Fibroblast of the conjunctiva (primary cell): ENCODE measurements at regions not wholly inside any gene's neighbourhood (a gene's known extent, or its start where the extent isn't known, plus 50 kb on each side); places are given as distances from the start of the nearest gene placed in this dataset.

Experiments
- DNase-seq: peaks from one replicate; pipeline ENCODE4 v3.0.0-alpha.2; 2010; ENCODE audit warnings: low read depth

DNA sequence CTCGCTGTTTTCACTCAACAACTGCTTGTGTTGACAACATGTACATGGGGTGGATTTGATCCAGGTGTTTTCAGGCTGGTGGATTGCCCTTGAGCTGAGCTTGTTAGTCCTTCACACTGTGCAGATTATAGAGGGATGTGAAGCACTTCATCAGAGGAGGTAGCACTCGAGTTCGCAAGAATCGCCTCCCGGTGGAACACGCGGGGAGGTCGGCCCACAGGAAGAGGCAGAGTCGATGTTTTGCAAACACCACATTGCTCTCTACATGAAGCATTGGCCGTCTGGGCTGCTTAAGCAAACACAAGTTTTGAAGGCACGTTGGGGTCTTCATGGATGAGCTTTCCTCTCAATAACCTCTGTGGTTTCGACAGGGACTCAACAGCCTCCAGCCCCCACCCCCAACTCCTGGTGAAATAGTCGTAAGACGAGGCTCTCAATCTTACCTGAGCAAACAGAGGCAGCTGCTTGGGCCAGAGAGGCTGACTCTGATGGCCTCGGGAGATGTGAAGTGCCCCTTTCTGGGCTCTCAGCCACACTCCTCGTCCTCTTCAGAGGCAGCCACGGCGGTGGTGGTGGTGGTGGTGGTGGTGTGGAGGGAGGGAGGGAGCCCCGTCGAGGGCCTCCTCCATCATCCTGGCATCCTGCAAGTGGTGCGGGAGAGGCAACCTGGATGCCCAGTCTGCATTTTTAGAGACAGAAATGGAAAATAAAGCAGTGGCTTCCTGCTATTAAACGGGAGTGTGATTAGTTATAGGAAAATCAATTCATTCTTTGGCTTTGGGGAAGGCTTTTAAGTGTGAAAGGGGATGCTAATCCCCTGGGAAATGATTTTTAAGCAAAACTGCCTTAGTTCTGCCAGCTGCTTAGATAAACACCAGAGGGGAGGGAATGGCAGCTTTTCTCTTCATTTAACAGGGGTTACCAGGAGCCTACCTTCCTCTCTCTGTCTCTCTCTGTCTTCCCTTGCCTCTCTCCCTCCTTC, 552.5 kb upstream of the EEF2KMT start:
- DNase-seq, result no peak

DNA sequence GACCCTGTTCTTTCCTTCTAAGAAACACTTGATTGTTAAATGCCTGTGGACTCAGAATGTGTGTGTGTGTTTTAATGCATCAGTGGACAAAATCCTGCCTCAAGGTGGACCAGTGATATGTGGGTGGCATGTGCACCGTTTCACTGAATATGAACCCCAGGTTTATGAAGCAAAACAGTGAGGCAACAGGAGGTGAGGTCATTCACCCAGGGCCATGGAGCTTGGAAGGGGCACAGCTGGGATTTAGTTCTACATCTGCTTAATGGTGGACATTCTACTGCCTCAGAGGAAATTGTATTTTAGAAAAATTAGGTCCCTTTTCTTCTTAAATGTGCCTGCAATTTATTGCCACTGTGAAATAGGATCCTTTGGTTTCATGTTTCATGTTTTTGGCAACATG, 549.5 kb upstream of the EEF2KMT start:
- DNase-seq, result no peak

GRCh38 chr16:5643855-5644531, 546.4 kb upstream of the EEF2KMT start:
- DNase-seq, result no peak

GRCh38 chr16:5642436-5642835, 544.8 kb upstream of the EEF2KMT start:
- DNase-seq, result no peak

DNA sequence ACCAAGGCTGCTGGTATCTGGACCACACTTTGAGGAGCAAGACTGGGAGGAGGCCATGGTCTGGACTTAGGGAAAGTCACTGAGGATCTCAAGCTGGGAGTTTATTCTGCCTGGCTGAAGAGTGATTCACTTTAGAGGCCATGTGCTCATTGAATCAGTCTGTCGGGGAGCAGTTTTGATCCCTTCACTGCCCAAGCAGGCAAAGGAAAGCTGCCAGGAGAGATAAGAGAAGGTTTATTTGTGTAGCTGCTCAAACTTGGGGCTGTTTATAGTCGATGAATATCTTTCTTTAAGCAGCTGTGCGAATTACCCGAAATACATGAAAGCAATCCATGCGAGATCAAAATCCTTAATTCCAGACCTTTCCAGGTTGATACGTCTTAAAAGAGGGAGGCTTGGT, 544.4 kb upstream of the EEF2KMT start:
- DNase-seq, result no peak

DNA sequence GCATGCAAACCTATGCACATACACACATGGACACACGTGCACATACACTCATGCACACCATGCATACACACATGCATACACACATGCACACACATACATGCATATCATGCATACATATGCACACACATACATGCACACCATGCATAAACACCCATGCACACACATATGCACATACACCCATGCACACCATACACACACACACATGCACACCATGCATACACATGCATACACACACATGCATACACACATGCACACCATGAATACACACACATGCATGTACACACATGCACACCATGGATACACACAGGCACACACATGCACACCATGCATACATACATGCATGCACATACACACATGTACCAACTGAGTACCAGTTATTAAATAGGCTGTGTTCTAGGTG, 543.3 kb upstream of the EEF2KMT start:
- DNase-seq, result no peak

GRCh38 chr16:5639531-5639930, 541.9 kb upstream of the EEF2KMT start:
- DNase-seq, result no peak

GRCh38 chr16:5635331-5635730, 537.7 kb upstream of the EEF2KMT start:
- DNase-seq, result no peak

DNA sequence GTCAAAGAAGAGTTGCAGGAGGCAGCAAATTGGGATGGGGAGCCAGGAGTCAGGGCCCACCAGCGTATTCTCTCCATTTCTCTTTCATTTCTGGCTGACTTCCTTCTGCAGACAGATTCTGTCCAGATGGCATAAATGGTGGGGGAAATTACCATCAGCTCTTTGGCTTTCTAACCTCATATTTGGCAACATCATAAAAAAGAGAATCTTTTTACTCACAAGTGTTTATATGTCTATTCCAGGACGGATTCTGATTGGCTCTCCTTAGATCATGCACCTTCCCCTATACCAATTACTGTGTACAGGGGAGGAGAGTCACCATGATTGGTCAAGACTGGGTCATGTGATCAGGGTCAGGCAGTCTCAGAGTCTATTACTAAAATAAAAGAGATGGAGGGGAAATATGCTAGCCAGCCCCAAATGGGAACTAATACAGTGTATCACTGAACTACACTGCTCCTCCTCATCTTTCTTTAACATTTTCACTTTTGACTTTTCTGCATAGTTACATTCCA, 537.1 kb upstream of the EEF2KMT start:
- DNase-seq, result no peak

GRCh38 chr16:5633845-5634440, 536.3 kb upstream of the EEF2KMT start:
- no peak for DNase-seq

GRCh38 chr16:5622234-5622884, 524.8 kb upstream of the EEF2KMT start:
- no peak for DNase-seq

GRCh38 chr16:5621826-5622225, 524.2 kb upstream of the EEF2KMT start:
- DNase-seq, result peak; percentile 46

DNA sequence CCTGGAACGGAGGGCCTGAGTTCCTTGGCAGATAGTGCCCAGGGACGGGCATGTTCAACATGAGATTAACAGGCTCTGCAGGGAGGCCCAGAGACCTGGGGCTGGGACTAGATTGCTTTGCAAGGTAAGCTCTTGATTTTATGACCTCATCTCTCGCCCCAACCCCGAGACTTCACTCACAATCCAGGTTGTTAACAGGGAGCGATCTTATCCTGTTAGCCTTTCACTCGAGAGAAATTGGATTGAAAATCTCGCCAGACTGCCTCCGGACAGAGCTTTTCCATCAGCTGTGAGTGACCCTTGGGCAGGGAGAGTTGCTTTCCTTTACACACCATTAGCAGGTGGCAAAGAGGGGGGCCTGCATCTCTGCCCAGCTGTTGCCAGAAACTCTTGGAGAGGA, 521.7 kb upstream of the EEF2KMT start:
- no peak for DNase-seq

- DNase-seq, result no peak
Observed at GRCh38 chr16:5616841-5617240, 519.2 kb upstream of the EEF2KMT start.

DNA sequence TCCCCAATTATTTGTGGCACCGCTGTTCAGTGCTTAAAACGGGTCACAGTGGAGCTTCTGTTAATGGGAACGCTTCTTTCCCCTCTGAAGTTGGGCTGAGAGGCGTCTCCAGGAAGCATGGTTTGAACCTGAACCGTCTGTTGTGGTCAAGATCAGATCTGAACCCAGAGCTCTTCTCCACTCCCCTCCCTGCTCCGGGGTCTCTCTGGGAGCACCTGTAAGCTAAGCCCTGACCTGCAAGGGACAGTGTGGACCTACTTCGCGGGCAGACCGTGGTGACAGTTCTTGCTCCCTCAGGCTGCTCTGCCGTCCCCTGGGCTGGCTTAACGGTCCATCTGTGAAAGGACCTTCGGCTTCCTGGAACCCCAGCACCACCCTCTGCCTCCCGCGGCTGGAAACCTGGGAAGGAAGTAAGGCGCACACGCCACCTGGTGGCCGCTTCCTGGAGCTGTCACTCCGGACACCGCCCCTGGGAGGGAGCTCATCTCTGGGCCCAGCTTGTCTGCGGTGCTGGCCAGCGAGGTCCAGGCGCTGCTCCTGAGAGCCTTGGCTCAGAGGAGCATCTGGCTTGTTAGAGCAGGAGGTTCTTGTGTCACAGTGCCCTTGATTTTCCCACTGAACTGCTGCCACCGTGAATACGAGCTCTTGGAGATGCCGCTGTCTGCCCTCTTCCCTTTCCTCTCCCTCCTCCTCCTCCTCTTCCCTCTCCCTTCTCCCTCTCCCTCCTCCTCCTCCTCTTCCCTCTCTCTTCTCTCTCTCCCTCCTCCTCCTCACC, 518.5 kb upstream of the EEF2KMT start:
- DNase-seq, result peak; percentile 22

- no peak for DNase-seq
Observed at GRCh38 chr16:5607169-5607568, 509.6 kb upstream of the EEF2KMT start.

DNA sequence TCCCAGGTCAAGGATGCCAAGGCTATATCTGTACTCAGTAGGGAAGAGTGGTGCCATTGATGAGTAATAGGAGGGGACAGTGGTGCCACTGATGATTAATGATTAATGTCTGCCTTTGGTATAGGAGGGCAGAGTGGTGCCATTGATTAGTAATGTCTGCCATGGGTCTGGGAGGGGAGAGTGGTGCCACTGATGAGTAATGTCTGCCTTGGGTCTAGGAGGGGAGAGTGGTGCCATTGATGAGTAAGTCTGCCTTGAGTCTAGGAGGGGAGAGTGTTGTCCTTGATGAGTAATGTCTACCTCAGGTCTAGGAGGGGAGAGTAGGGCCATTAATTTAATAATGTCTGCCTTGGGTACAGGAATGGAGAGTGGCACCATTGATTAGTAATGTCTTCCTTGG, 507.8 kb upstream of the EEF2KMT start:
- no peak for DNase-seq

GRCh38 chr16:5604770-5605169, 507.2 kb upstream of the EEF2KMT start:
- DNase-seq, result no peak

DNA sequence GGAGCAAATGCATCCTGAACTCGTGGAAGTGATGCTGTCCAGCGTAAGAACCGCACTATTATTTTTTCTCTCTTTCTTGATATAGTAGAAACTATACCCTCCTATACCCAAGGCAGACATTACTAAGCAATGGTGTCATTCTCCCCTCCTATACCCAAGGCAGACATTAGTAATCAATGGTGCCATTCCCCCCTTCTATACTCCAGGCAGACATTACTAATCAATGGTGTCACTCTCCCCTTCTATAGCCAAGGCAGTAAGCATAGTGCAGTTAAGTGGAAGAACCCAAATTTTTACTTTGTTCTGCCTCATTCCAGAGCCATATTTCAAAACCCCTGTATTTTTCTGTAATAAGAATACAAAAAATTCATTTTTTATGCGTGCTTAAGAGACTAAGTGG, 506.2 kb upstream of the EEF2KMT start:
- no peak for DNase-seq

- no peak for DNase-seq
Observed at GRCh38 chr16:5601957-5602356, 504.4 kb upstream of the EEF2KMT start.

DNA sequence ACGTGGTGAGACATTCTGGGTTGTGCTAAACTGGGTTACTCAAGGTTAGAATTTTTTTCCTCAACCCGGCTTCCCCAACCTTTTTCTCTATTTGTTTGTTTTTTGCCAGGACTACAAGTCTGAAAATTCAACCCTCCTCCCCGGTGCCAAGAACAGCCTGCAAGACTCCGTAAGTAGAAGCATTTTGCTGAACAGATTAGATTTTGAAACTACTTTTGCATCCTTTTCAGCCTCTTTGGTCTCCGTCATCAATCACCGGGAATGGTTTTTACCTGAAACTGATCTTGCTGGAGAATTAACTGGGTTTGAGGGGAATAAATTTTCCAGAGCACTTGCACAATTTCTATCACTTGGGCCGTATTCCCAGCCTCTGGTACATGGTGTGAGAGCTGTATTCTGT, 501.2 kb upstream of the EEF2KMT start:
- DNase-seq, result no peak
